Sigmoid colon (tissue), 4 donors: ENCODE measurements at regions not wholly inside any gene's neighbourhood (a gene's known extent, or its start where the extent isn't known, plus 50 kb on each side); places are given as distances from the start of the nearest gene placed in this dataset.

Experiments
- CTCF ChIP-seq, 4 experiments: fragments of 450-650 bp in 3 of 4; fragments of 200-600 bp in 1 of 4; IDR thresholded peaks; one replicate each; pipeline ENCODE4 v1.5.1; 2016 to 2019; ENCODE audit warnings: antibody characterized with exemption in 4 of 4, mild to moderate bottlenecking in 3 of 4, moderate library complexity in 2 of 4
- EP300 ChIP-seq, 4 donors: sonication (generic); formaldehyde crosslinking; IDR thresholded peaks; one replicate each; pipeline ENCODE4 v1.6.1; 2017; ENCODE audit warnings: antibody characterized with exemption in 4 of 4
- POLR2A ChIP-seq, 2 donors: fragments of 450-650 bp; IDR thresholded peaks; one replicate each; pipeline ENCODE4 v1.6.1; 2016; ENCODE audit warnings: antibody characterized with exemption in 2 of 2, mild to moderate bottlenecking in 2 of 2, moderate library complexity in 2 of 2

DNA sequence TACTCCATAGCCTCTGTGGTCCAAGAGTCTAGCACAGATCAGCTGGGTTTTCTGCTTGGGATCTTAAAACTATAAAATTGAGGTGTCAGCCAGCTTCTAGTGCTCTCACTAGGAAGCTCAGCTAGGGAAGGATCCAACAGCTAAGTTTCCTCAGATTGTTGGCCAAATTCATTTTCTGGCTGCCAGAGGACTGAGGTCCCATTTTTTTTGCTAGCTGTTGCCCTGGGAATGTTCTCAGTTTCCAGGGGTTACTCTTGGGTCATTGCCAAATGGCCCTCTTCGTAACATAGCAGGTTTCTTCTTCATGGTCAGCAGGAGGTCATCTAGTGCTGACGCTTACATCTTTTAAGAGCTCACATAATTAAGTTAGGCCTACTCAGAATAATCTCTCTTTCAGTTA lies 2178.2 kb downstream of the ARAP2 start:
- no peak for TF ChIP-seq CTCF (IDR thresholded peaks at IDR 0.05)
- TF ChIP-seq POLR2A (IDR thresholded peaks at IDR 0.05), result no peak
- TF ChIP-seq EP300 (IDR thresholded peaks at IDR 0.05), result no peak
